ENCODE measurements at regions not wholly inside any gene's neighbourhood (a gene's known extent, or its start where the extent isn't known, plus 50 kb on each side); places are given as distances from the start of the nearest gene placed in this dataset.

- Mint-ChIP-seq H3K9me3 (ENCODE audit: insufficient read depth) (no peaks in the 10 kb centered on the region), H3K27ac (no peak overlapping the region), H3K4me3 (no peak overlapping the region), H3K4me1 (ENCODE audit: low read depth) (no peaks in the 10 kb centered on the region), H3K36me3 (ENCODE audit: low read depth) (no peaks in the 10 kb centered on the region), H3K27me3 (ENCODE audit: low read depth) (peaks cover 27% of the 10 kb centered on the region)
- ChIA-PET POLR2A (no interaction called here), CTCF (no interaction called here)
- DNase-seq = no peak
- ATAC-seq = no peak
These were observed 91.2 kb downstream of the ANKRD60 start for GRCh38 chr20:58137236-58137635.

- H3K27me3 Mint-ChIP-seq (ENCODE audit: low read depth) = peaks cover 38% of the 10 kb centered on the region
- H3K4me1 Mint-ChIP-seq (ENCODE audit: low read depth) = peaks cover 6% of the 10 kb centered on the region
- CTCF ChIA-PET = no interaction called here
- DNase-seq = no peak
- no peak for ATAC-seq
- H3K9me3 Mint-ChIP-seq (ENCODE audit: insufficient read depth) = no peaks in the 10 kb centered on the region
- no peaks in the 10 kb centered on the region for H3K36me3 Mint-ChIP-seq (ENCODE audit: low read depth)
- POLR2A ChIA-PET = no interaction called here
- no peak overlapping the region for H3K4me3 Mint-ChIP-seq
- H3K27ac Mint-ChIP-seq = no peak overlapping the region
These were observed 92.3 kb downstream of the ANKRD60 start for GRCh38 chr20:58136149-58136484.

DNA sequence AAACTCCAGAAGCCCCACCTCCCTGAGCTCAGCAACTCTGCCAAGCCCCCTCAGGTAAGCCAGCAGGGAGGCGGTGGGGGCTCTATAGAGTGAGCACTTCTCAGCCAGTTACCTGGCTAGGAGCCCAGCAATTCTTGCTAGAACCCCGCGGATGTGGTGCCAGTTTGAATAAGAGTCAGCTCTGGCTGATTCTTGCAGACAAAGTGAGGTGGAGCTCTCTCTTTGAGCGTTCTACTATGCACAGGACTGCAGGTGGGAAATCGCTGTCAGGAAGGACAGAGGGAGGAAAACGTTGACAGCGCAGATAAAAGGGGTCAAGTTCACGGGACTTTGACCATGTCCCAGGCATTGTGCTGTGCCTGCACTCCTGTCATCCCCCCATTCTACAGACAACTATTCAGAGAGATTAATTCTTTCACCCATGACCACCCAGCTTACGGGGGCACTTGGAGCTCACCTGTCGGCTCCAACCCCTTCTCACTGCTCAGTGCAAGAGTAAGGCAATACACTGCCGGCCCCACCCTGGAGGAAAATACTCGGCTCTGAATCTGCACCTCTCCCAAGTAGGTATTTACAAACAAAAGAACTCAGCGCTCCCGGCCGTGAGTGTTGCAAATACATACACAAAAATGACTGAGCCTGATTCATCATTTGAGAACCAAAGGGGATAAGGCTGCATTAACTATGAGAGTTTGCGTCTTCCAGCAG is 92.9 kb downstream of the ANKRD60 start:
- peaks cover 6% of the 10 kb centered on the region for H3K4me1 Mint-ChIP-seq (ENCODE audit: low read depth)
- H3K9me3 Mint-ChIP-seq (ENCODE audit: insufficient read depth) = no peaks in the 10 kb centered on the region
- H3K36me3 Mint-ChIP-seq (ENCODE audit: low read depth) = no peaks in the 10 kb centered on the region
- no peak for DNase-seq
- no peak overlapping the region for H3K27ac Mint-ChIP-seq
- ATAC-seq = no peak
- peaks cover 41% of the 10 kb centered on the region for H3K27me3 Mint-ChIP-seq (ENCODE audit: low read depth)
- CTCF ChIA-PET = no interaction called here
- POLR2A ChIA-PET = no interaction called here
- H3K4me3 Mint-ChIP-seq = no peak overlapping the region

DNA sequence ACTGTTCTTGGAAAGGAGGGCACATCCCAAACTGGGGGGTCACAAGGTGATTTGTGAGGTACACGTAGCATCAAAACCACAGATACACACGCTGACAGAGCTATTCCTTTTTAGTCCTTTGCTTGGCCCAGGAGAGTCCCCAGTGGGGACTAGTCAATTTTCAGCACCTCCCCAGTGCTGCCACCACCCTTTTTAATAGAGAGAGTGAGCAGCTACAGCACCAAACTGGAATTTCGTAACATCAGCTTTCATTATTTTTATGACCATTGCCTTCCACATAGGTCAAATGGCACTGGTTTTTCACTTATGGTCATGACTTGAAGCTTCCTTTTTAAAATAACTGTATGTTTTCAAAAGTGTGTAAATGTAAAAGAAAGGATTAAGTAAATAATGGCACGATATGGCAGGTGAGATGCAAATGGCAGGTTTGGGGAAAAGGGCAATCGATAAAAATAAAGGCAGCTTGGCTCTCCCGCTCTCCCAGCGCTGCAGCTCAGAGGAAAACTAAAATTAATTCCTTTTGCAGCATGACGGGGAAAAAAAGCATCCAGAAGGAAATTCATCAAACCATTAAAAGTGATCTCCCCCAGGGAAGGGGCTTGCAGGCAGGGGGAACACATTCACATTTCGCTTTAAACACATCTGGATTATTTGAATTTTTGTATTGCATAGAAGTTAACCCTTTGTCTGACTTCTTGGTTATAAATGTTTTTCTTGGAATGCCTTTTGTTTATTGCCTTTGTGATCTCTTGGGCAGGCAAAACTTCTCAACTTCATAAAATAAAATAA is 95.2 kb downstream of the ANKRD60 start:
- ATAC-seq (no peak), DNase-seq (no peak)
- H3K9me3 Mint-ChIP-seq (ENCODE audit: insufficient read depth) = no peaks in the 10 kb centered on the region
- ChIA-PET POLR2A (no interaction called here), CTCF (interaction anchor here (1.6 kb wide), 1 partner anchor 12 kb away, joined by 3 read pairs; no protein-coding TSS in a partner anchor)
- no peak overlapping the region for H3K4me3 Mint-ChIP-seq
- H3K4me1 Mint-ChIP-seq (ENCODE audit: low read depth) = peaks cover 6% of the 10 kb centered on the region
- H3K27ac Mint-ChIP-seq = no peak overlapping the region
- peaks cover 47% of the 10 kb centered on the region for H3K27me3 Mint-ChIP-seq (ENCODE audit: low read depth)
- H3K36me3 Mint-ChIP-seq (ENCODE audit: low read depth) = no peaks in the 10 kb centered on the region

DNA sequence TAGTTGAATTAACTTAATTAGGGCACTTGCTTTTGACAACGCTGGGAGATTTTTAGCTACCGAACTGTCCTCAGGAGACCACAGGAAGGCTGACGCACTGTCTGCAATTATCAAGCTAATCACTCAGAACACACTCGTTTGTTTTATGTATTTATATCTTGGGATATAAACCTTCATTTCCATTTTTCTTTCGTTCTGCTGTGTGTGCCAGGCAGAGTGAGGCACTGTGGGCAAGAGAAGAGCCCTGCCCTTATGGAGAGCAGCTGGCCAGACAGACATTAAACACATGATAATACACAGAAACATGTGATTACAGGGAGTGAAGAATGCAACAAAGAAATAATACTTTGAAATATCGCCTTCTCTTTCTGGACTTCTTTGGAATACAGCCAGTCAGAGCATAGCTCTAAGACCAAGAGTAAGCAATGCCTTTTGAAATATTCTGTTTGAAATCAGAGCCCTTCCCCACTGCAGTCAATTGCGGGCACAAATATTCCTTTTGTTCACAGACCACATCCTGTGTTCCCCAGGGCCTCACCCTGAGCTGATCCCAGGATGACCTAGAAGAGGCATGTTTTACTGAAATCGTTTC is 96.8 kb downstream of the ANKRD60 start:
- Mint-ChIP-seq H3K36me3 (ENCODE audit: low read depth) (no peaks in the 10 kb centered on the region), H3K9me3 (ENCODE audit: insufficient read depth) (no peaks in the 10 kb centered on the region), H3K27me3 (ENCODE audit: low read depth) (peaks cover 49% of the 10 kb centered on the region), H3K27ac (no peak overlapping the region), H3K4me3 (no peak overlapping the region), H3K4me1 (ENCODE audit: low read depth) (peaks cover 9% of the 10 kb centered on the region)
- POLR2A ChIA-PET = no interaction called here
- DNase-seq (no peak), ATAC-seq (no peak)
- CTCF ChIA-PET = no interaction called here

GRCh38 chr20:58131151-58131550 is 97.3 kb downstream of the ANKRD60 start:
- POLR2A ChIA-PET = no interaction called here

GRCh38 chr20:58130581-58130980 is 97.9 kb downstream of the ANKRD60 start:
- Mint-ChIP-seq H3K4me3 (no peak overlapping the region), H3K4me1 (ENCODE audit: low read depth) (peaks cover 15% of the 10 kb centered on the region), H3K36me3 (ENCODE audit: low read depth) (no peaks in the 10 kb centered on the region), H3K9me3 (ENCODE audit: insufficient read depth) (no peaks in the 10 kb centered on the region), H3K27me3 (ENCODE audit: low read depth) (peaks cover 48% of the 10 kb centered on the region), H3K27ac (no peak overlapping the region)
- ChIA-PET POLR2A (interaction anchor here (0.7 kb wide), 1 partner anchor 103 kb away, joined by 3 read pairs; no protein-coding TSS in a partner anchor), CTCF (no interaction called here)
- ATAC-seq (no peak), DNase-seq (no peak)

More at GRCh38 chr20:58131151-58131550, 97.3 kb downstream of the ANKRD60 start:
- H3K9me3 Mint-ChIP-seq (ENCODE audit: insufficient read depth) = no peaks in the 10 kb centered on the region
- no peak for ATAC-seq
- DNase-seq = no peak
- CTCF ChIA-PET = no interaction called here
- H3K4me3 Mint-ChIP-seq = no peak overlapping the region
- peaks cover 13% of the 10 kb centered on the region for H3K4me1 Mint-ChIP-seq (ENCODE audit: low read depth)
- H3K36me3 Mint-ChIP-seq (ENCODE audit: low read depth) = no peaks in the 10 kb centered on the region
- H3K27me3 Mint-ChIP-seq (ENCODE audit: low read depth) = peaks cover 53% of the 10 kb centered on the region
- no peak overlapping the region for H3K27ac Mint-ChIP-seq

GRCh38 chr20:58130156-58130555 is 98.3 kb downstream of the ANKRD60 start:
- Mint-ChIP-seq H3K27me3 (ENCODE audit: low read depth) (peaks cover 46% of the 10 kb centered on the region), H3K27ac (no peak overlapping the region), H3K4me1 (ENCODE audit: low read depth) (peaks cover 15% of the 10 kb centered on the region), H3K36me3 (ENCODE audit: low read depth) (no peaks in the 10 kb centered on the region), H3K4me3 (no peak overlapping the region), H3K9me3 (ENCODE audit: insufficient read depth) (no peaks in the 10 kb centered on the region)
- ChIA-PET CTCF (no interaction called here), POLR2A (interaction anchor here (0.7 kb wide), 1 partner anchor 103 kb away, joined by 3 read pairs; no protein-coding TSS in a partner anchor)
- DNase-seq (no peak), ATAC-seq (no peak)

GRCh38 chr20:58129721-58130151 is 98.7 kb downstream of the ANKRD60 start:
- no peaks in the 10 kb centered on the region for H3K9me3 Mint-ChIP-seq (ENCODE audit: insufficient read depth)
- H3K27ac Mint-ChIP-seq = no peak overlapping the region
- ChIA-PET CTCF (no interaction called here), POLR2A (interaction anchor here (0.7 kb wide), 1 partner anchor 102 kb away, joined by 3 read pairs; no protein-coding TSS in a partner anchor)
- ATAC-seq = no peak
- no peak overlapping the region for H3K4me3 Mint-ChIP-seq
- no peak for DNase-seq
- peaks cover 15% of the 10 kb centered on the region for H3K4me1 Mint-ChIP-seq (ENCODE audit: low read depth)
- no peaks in the 10 kb centered on the region for H3K36me3 Mint-ChIP-seq (ENCODE audit: low read depth)
- peaks cover 45% of the 10 kb centered on the region for H3K27me3 Mint-ChIP-seq (ENCODE audit: low read depth)

GRCh38 chr20:58128635-58129625 is 99.5 kb downstream of the ANKRD60 start:
- CTCF ChIA-PET = no interaction called here
- ATAC-seq = no peak
- Mint-ChIP-seq H3K27ac (no peak overlapping the region), H3K36me3 (ENCODE audit: low read depth) (no peaks in the 10 kb centered on the region), H3K4me3 (no peak overlapping the region), H3K27me3 (ENCODE audit: low read depth) (peaks cover 47% of the 10 kb centered on the region), H3K4me1 (ENCODE audit: low read depth) (peaks cover 15% of the 10 kb centered on the region), H3K9me3 (ENCODE audit: insufficient read depth) (no peaks in the 10 kb centered on the region)
- POLR2A ChIA-PET = no interaction called here
- no peak for DNase-seq

DNA sequence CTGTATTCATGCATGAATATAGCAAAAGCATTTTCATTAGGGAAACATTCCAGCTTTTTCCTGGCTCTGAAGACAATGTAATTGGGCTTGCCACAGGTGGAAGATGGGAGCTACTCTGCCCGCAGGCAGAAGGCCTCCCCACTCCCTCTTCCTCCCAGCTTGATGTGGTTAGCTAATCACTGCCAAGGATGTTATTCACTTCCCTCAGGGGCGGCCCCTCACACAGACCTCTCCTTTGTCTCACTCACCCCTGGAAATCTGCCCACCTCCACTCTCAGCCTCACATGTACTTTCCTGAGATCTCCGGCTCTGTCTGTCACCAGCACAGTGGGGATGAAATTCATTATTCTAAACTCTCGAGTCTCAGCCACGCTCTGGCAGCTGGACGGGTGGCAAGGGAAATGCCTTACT is 100.7 kb downstream of the ANKRD60 start:
- no peak overlapping the region for H3K27ac Mint-ChIP-seq
- DNase-seq = no peak
- H3K4me3 Mint-ChIP-seq = no peak overlapping the region
- H3K36me3 Mint-ChIP-seq (ENCODE audit: low read depth) = no peaks in the 10 kb centered on the region
- peaks cover 41% of the 10 kb centered on the region for H3K27me3 Mint-ChIP-seq (ENCODE audit: low read depth)
- CTCF ChIA-PET = no interaction called here
- peaks cover 15% of the 10 kb centered on the region for H3K4me1 Mint-ChIP-seq (ENCODE audit: low read depth)
- H3K9me3 Mint-ChIP-seq (ENCODE audit: insufficient read depth) = no peaks in the 10 kb centered on the region
- no peak for ATAC-seq
- POLR2A ChIA-PET = no interaction called here
